ENCODE measurements at regions not wholly inside any gene's neighbourhood (a gene's known extent, or its start where the extent isn't known, plus 50 kb on each side); places are given as distances from the start of the nearest gene placed in this dataset.
"Not testable (repeated sequence)": the region's sequence is repeated elsewhere in the genome, so short reads cannot be mapped to it uniquely, and the experiment has no call there.

- Mint-ChIP-seq H3K4me1 (no peaks in the 10 kb centered on the region), H3K9me3 (peaks cover 2 to 32% (median 9%) of the 10 kb centered on the region in 6 donors), H3K36me3 (no peaks in the 10 kb centered on the region), H3K27me3 (ENCODE audit: low read depth in 3 of 3) (peaks cover 0 to 2% (median 1%) of the 10 kb centered on the region in 3 donors), H3K4me3 (no peak overlapping the region), H3K27ac (no peak overlapping the region)
- DNase-seq, result no peak
These were observed 891.2 kb downstream of the KCNA4 start for GRCh38 chr11:29125606-29126005.

GRCh38 chr11:29124470-29124869, 892.4 kb downstream of the KCNA4 start:
- Mint-ChIP-seq H3K4me1 (no peaks in the 10 kb centered on the region), H3K4me3 (no peak overlapping the region), H3K9me3 (peaks cover 0 to 33% (median 8%) of the 10 kb centered on the region in 6 donors), H3K27me3 (ENCODE audit: low read depth in 3 of 3) (peaks cover 0 to 2% (median 2%) of the 10 kb centered on the region in 3 donors), H3K36me3 (no peaks in the 10 kb centered on the region), H3K27ac (no peak overlapping the region)
- DNase-seq, result no peak

GRCh38 chr11:29119707-29120618, 896.9 kb downstream of the KCNA4 start:
- Mint-ChIP-seq H3K4me3 (no peak overlapping the region), H3K27ac (no peak overlapping the region), H3K36me3 (no peaks in the 10 kb centered on the region), H3K27me3 (ENCODE audit: low read depth in 3 of 3) (peaks cover 0 to 2% (median 0%) of the 10 kb centered on the region in 3 donors), H3K4me1 (no peaks in the 10 kb centered on the region), H3K9me3 (peaks cover 0 to 27% (median 11%) of the 10 kb centered on the region in 6 donors)
- DNase-seq, result no peak

GRCh38 chr11:29119116-29119515, 897.7 kb downstream of the KCNA4 start:
- Mint-ChIP-seq H3K4me1 (no peaks in the 10 kb centered on the region), H3K36me3 (no peaks in the 10 kb centered on the region), H3K27ac (no peak overlapping the region), H3K4me3 (no peak overlapping the region), H3K9me3 (peaks cover 0 to 26% (median 12%) of the 10 kb centered on the region in 6 donors), H3K27me3 (ENCODE audit: low read depth in 3 of 3) (peaks cover 0 to 2% (median 0%) of the 10 kb centered on the region in 3 donors)
- no peak for DNase-seq

- DNase-seq, result no peak
- H3K9me3 Mint-ChIP-seq, result peaks cover 14 to 41% (median 22%) of the 10 kb centered on the region in 6 donors
- no peaks in the 10 kb centered on the region for H3K4me1 Mint-ChIP-seq
These were observed 915.9 kb downstream of the KCNA4 start for GRCh38 chr11:29100967-29101366.

GRCh38 chr11:29095821-29096220, 921.0 kb downstream of the KCNA4 start:
- Mint-ChIP-seq H3K4me1 (no peaks in the 10 kb centered on the region), H3K9me3 (peaks cover 9 to 46% (median 18%) of the 10 kb centered on the region in 6 donors), H3K27me3 (ENCODE audit: low read depth in 3 of 3) (no peaks in the 10 kb centered on the region), H3K36me3 (no peaks in the 10 kb centered on the region), H3K4me3 (no peak overlapping the region), H3K27ac (no peak overlapping the region)
- DNase-seq, result no peak

More at GRCh38 chr11:29100967-29101366, 915.9 kb downstream of the KCNA4 start:
- Mint-ChIP-seq H3K27me3 (ENCODE audit: low read depth in 3 of 3) (no peaks in the 10 kb centered on the region), H3K36me3 (no peaks in the 10 kb centered on the region), H3K27ac (no peak overlapping the region), H3K4me3 (no peak overlapping the region)

GRCh38 chr11:29093416-29094120, 923.3 kb downstream of the KCNA4 start:
- Mint-ChIP-seq H3K27me3 (ENCODE audit: low read depth in 3 of 3) (no peaks in the 10 kb centered on the region), H3K4me3 (no peak overlapping the region), H3K27ac (no peak overlapping the region), H3K9me3 (peaks cover 6 to 52% (median 14%) of the 10 kb centered on the region in 6 donors), H3K36me3 (no peaks in the 10 kb centered on the region), H3K4me1 (no peaks in the 10 kb centered on the region)
- DNase-seq, result no peak

GRCh38 chr11:29087200-29087812, 929.5 kb downstream of the KCNA4 start:
- no peaks in the 10 kb centered on the region for H3K36me3 Mint-ChIP-seq
- no peak for DNase-seq
- H3K4me3 Mint-ChIP-seq, result no peak overlapping the region
- peaks cover 0 to 2% (median 0%) of the 10 kb centered on the region in 3 donors for H3K27me3 Mint-ChIP-seq (ENCODE audit: low read depth in 3 of 3)
- peaks cover 9 to 39% (median 19%) of the 10 kb centered on the region in 6 donors for H3K9me3 Mint-ChIP-seq
- no peaks in the 10 kb centered on the region for H3K4me1 Mint-ChIP-seq
- no peak overlapping the region for H3K27ac Mint-ChIP-seq

- Mint-ChIP-seq H3K36me3 (peaks cover 0 to 8% (median 6%) of the 10 kb centered on the region in 3 donors), H3K4me1 (no peaks in the 10 kb centered on the region), H3K9me3 (peaks cover 21 to 80% (median 57%) of the 10 kb centered on the region in 6 donors), H3K27me3 (ENCODE audit: low read depth in 3 of 3) (no peaks in the 10 kb centered on the region), H3K4me3 (no peak overlapping the region), H3K27ac (no peak overlapping the region)
- no peak for DNase-seq
These were observed 941.1 kb downstream of the KCNA4 start for GRCh38 chr11:29075726-29076125.

- Mint-ChIP-seq H3K27ac (no peak overlapping the region), H3K4me3 (no peak overlapping the region), H3K4me1 (no peaks in the 10 kb centered on the region), H3K36me3 (no peaks in the 10 kb centered on the region), H3K27me3 (ENCODE audit: low read depth in 3 of 3) (peaks cover 0 to 3% (median 0%) of the 10 kb centered on the region in 3 donors), H3K9me3 (peaks cover 13 to 49% (median 35%) of the 10 kb centered on the region in 6 donors)
- DNase-seq, result no peak
These were observed 953.0 kb downstream of the KCNA4 start for GRCh38 chr11:29063630-29064361.

- no peak overlapping the region for H3K4me3 Mint-ChIP-seq
- no peak for DNase-seq
- no peaks in the 10 kb centered on the region for H3K4me1 Mint-ChIP-seq
- H3K36me3 Mint-ChIP-seq, result no peaks in the 10 kb centered on the region
- H3K9me3 Mint-ChIP-seq, result peaks cover 8 to 47% (median 23%) of the 10 kb centered on the region in 6 donors
- no peak overlapping the region for H3K27ac Mint-ChIP-seq
- H3K27me3 Mint-ChIP-seq (ENCODE audit: low read depth in 3 of 3), result peaks cover 0 to 2% (median 0%) of the 10 kb centered on the region in 3 donors
These were observed 953.3 kb downstream of the METTL15 start for GRCh38 chr11:29061452-29061851.

- DNase-seq; H3K27ac Mint-ChIP-seq; H3K4me3 Mint-ChIP-seq; H3K27me3 Mint-ChIP-seq (ENCODE audit: low read depth in 3 of 3); H3K36me3 Mint-ChIP-seq; H3K4me1 Mint-ChIP-seq: not testable (repeated sequence)
- peaks cover 7 to 72% (median 32%) of the 10 kb centered on the region in 6 donors for H3K9me3 Mint-ChIP-seq
These were observed 948.3 kb downstream of the METTL15 start for GRCh38 chr11:29056487-29056886.

- Mint-ChIP-seq H3K27ac (no peak overlapping the region), H3K27me3 (ENCODE audit: low read depth in 3 of 3) (peaks cover 0 to 1% (median 0%) of the 10 kb centered on the region in 3 donors), H3K4me1 (no peaks in the 10 kb centered on the region), H3K36me3 (peaks cover 0 to 5% (median 3%) of the 10 kb centered on the region in 3 donors), H3K9me3 (peaks cover 11 to 58% (median 37%) of the 10 kb centered on the region in 6 donors), H3K4me3 (no peak overlapping the region)
- no peak for DNase-seq
These were observed 943.7 kb downstream of the METTL15 start for GRCh38 chr11:29051935-29052334.
